H1 (cell line): ENCODE measurements at regions not wholly inside any gene's neighbourhood (a gene's known extent, or its start where the extent isn't known, plus 50 kb on each side); places are given as distances from the start of the nearest gene placed in this dataset.
"Not testable (repeated sequence)": the region's sequence is repeated elsewhere in the genome, so short reads cannot be mapped to it uniquely, and the experiment has no call there.

Source experiments
- CTCF ChIA-PET: fragments of 300-600 bp; sonication (Branson Sonifier 250); formaldehyde crosslinking; loops from one replicate; lab custom pipeline; 2021; ENCODE audit not compliant: partially characterized antibody; lab: Charles Lee
- POLR2A ChIA-PET: fragments of 300-600 bp; sonication (Branson Sonifier 250); formaldehyde crosslinking; loops from one replicate; lab custom pipeline; 2021; ENCODE audit warnings: inconsistent platforms; ENCODE audit not compliant: partially characterized antibody; lab: Charles Lee
- DNase-seq, 2 experiments: peaks; one replicate each; pipeline versions ENCODE4 v3.0.0 to v3.0.0-alpha.2; 2010 to 2022; ENCODE audit warnings: low spot score in 2 of 2, low read depth in 1 of 2, mixed read lengths in 1 of 2
- FAIRE-seq: peaks from 2 replicates; lab custom pipeline; 2011; peaks lifted over from hg19 to GRCh38; lab: Jason Lieb, UNC
- H2AFZ ChIP-seq: 2 replicates; pipeline ENCODE4 v1.8.1; 2012; ENCODE audit warnings: low read length, inconsistent platforms
- H2AK5ac ChIP-seq: 2 replicates; pipeline ENCODE4 v1.6.1; 2013; ENCODE audit warnings: low read depth, low read length
- H2BK120ac ChIP-seq: replicated peaks from 2 replicates; pipeline ENCODE3; 2013; ENCODE audit warnings: low read depth, low read length, inconsistent platforms
- H2BK12ac ChIP-seq: 2 replicates; pipeline ENCODE4 v1.6.1; 2013; ENCODE audit warnings: low read depth, low read length
- H2BK15ac ChIP-seq: 2 replicates; pipeline ENCODE4 v1.6.1; 2013; ENCODE audit warnings: low read length
- H2BK20ac ChIP-seq: 2 replicates; pipeline ENCODE4 v1.6.1; 2013; ENCODE audit warnings: low read length
- H2BK5ac ChIP-seq: 2 replicates; pipeline ENCODE4 v1.6.1; 2013; ENCODE audit warnings: low read depth, low read length
- H3K14ac ChIP-seq: 2 replicates; pipeline ENCODE4 v1.6.1; 2013; ENCODE audit warnings: inconsistent platforms; ENCODE audit not compliant: insufficient read length
- H3K18ac ChIP-seq: 2 replicates; pipeline ENCODE4 v1.6.1; 2013; ENCODE audit warnings: low read length; ENCODE audit errors: extremely low read depth
- H3K23ac ChIP-seq: 2 replicates; pipeline ENCODE4 v1.6.1; 2013; ENCODE audit warnings: inconsistent platforms; ENCODE audit not compliant: insufficient read length
- H3K23me2 ChIP-seq: 2 replicates; pipeline ENCODE4 v1.6.1; 2013; ENCODE audit warnings: low read depth, low read length
- H3K27ac ChIP-seq: 2 replicates; pipeline ENCODE4 v1.6.1; 2011; ENCODE audit warnings: low read depth, low read length, inconsistent platforms
- H3K27me3 ChIP-seq, 4 experiments: replicated peaks in 1 of 4; 1 replicate in 1 of 4; 2 replicates in 3 of 4; pipeline versions ENCODE4 v1.6.1 to v1.8.1; 2011 to 2013; ENCODE audit warnings: low read length in 3 of 4, mild to moderate bottlenecking in 3 of 4, inconsistent platforms in 2 of 4, mixed read lengths in 2 of 4, moderate library complexity in 1 of 4; ENCODE audit not compliant: control insufficient read depth in 3 of 4, insufficient read depth in 3 of 4; ENCODE audit errors: extremely low read depth in 1 of 4
- H3K36me3 ChIP-seq, 4 experiments: 2 replicates each; pipeline versions ENCODE4 v1.6.1 to v1.8.1; 2011 to 2013; ENCODE audit warnings: mild to moderate bottlenecking in 4 of 4, low read length in 3 of 4, moderate library complexity in 2 of 4, control low read depth in 1 of 4, inconsistent platforms in 1 of 4; ENCODE audit not compliant: insufficient read depth in 4 of 4, control insufficient read depth in 2 of 4
- H3K4ac ChIP-seq: replicated peaks from 2 replicates; pipeline ENCODE3; 2013; ENCODE audit warnings: low read length, low read depth, mixed read lengths, inconsistent platforms; ENCODE audit not compliant: insufficient read length
- H3K4me1 ChIP-seq, 4 experiments: replicated peaks in 1 of 4; 1 replicate in 1 of 4; 2 replicates in 3 of 4; pipeline versions ENCODE4 v1.6.1 to v1.8.1; 2011 to 2013; ENCODE audit warnings: low read length in 3 of 4, inconsistent platforms in 2 of 4, mixed read lengths in 1 of 4; ENCODE audit not compliant: insufficient read depth in 4 of 4, control insufficient read depth in 3 of 4
- H3K4me2 ChIP-seq, 2 experiments: 2 replicates each; pipeline versions ENCODE4 v1.6.1 to v1.8.1; 2011 to 2013; ENCODE audit warnings: low read depth in 2 of 2, low read length in 2 of 2, control low read depth in 1 of 2, inconsistent platforms in 1 of 2, mild to moderate bottlenecking in 1 of 2; ENCODE audit not compliant: insufficient read depth in 1 of 2
- H3K4me3 ChIP-seq, 4 experiments: fragments of 200-600, 300-600 bp in 1 of 4; sonication (generic), shearing (Covaris generic), sonication (Bioruptor Twin) in 1 of 4; 2 replicates each; pipeline versions ENCODE4 v1.5.1 to v1.8.1; 2011 to 2016; ENCODE audit warnings: low read length in 4 of 4, low read depth in 3 of 4, control low read depth in 2 of 4, inconsistent platforms in 2 of 4, mild to moderate bottlenecking in 2 of 4, mixed read lengths in 1 of 4, moderate library complexity in 1 of 4; ENCODE audit not compliant: insufficient read depth in 2 of 4; ENCODE audit errors: extremely low read depth in 1 of 4
- H3K56ac ChIP-seq: replicated peaks from 2 replicates; pipeline ENCODE3; 2013; ENCODE audit warnings: low read depth, mild to moderate bottlenecking, mixed read lengths, low read length, inconsistent platforms; ENCODE audit not compliant: insufficient read length
- H3K79me1 ChIP-seq: 2 replicates; pipeline ENCODE4 v1.6.1; 2013; ENCODE audit warnings: low read depth, low read length, control low read depth
- H3K79me2 ChIP-seq, 2 experiments: 2 replicates each; pipeline versions ENCODE4 v1.6.1 to v1.8.1; 2012 to 2013; ENCODE audit warnings: low read length in 2 of 2, mild to moderate bottlenecking in 2 of 2, inconsistent platforms in 1 of 2; ENCODE audit not compliant: insufficient read depth in 2 of 2, control insufficient read depth in 1 of 2
- H3K9ac ChIP-seq, 4 experiments: replicated peaks in 1 of 4; 1 replicate in 1 of 4; 2 replicates in 3 of 4; pipeline versions ENCODE4 v1.6.1 to v1.8.1; 2011 to 2013; ENCODE audit warnings: low read depth in 3 of 4, low read length in 3 of 4, control low read depth in 2 of 4, mild to moderate bottlenecking in 2 of 4, moderate library complexity in 2 of 4, inconsistent platforms in 1 of 4; ENCODE audit errors: extremely low read depth in 1 of 4
- H3K9me3 ChIP-seq, 2 experiments: 2 replicates each; pipeline versions ENCODE4 v1.6.1 to v1.8.1; 2012 to 2013; ENCODE audit warnings: mild to moderate bottlenecking in 2 of 2, moderate library complexity in 2 of 2, control low read depth in 1 of 2, inconsistent platforms in 1 of 2, low read depth in 1 of 2, low read length in 1 of 2, mixed read lengths in 1 of 2; ENCODE audit not compliant: insufficient read depth in 2 of 2
- H4K20me1 ChIP-seq, 2 experiments: replicated peaks in 1 of 2; 2 replicates each; pipeline versions ENCODE3 to v1.8.1; 2011 to 2013; ENCODE audit warnings: inconsistent platforms in 2 of 2, low read length in 2 of 2, mild to moderate bottlenecking in 1 of 2; ENCODE audit not compliant: insufficient read depth in 2 of 2, control insufficient read depth in 1 of 2
- H4K5ac ChIP-seq: 2 replicates; pipeline ENCODE4 v1.6.1; 2013; ENCODE audit warnings: low read length, low read depth, mixed read lengths, inconsistent platforms; ENCODE audit not compliant: insufficient read length
- H4K8ac ChIP-seq: 2 replicates; pipeline ENCODE4 v1.8.0; 2013; ENCODE audit warnings: mild to moderate bottlenecking, moderate library complexity, low read length, inconsistent platforms; ENCODE audit not compliant: insufficient read depth; ENCODE audit errors: extremely low read depth
- H4K91ac ChIP-seq: replicated peaks from 2 replicates; pipeline ENCODE3; 2013; ENCODE audit warnings: low read length, mixed read lengths, inconsistent platforms; ENCODE audit not compliant: insufficient read length
- WGBS, 2 experiments: shearing (Covaris generic) in 1 of 2; methylation state at CpG; one replicate each; pipeline versions ENCODE4 v1.1.6 to v1.1.7; 2013 to 2015; ENCODE audit warnings: low lambda C conversion rate in 2 of 2, mixed read lengths in 2 of 2, inconsistent platforms in 1 of 2, low coverage in 1 of 2, missing lambda C conversion rate in 1 of 2; ENCODE audit not compliant: insufficient replicate concordance in 2 of 2, insufficient coverage in 1 of 2, insufficient read length in 1 of 2; ENCODE audit errors: extremely low coverage in 1 of 2, missing lambda C conversion rate in 1 of 2; 5-methylcytosine and 5-hydroxymethylcytosine counted together

DNA sequence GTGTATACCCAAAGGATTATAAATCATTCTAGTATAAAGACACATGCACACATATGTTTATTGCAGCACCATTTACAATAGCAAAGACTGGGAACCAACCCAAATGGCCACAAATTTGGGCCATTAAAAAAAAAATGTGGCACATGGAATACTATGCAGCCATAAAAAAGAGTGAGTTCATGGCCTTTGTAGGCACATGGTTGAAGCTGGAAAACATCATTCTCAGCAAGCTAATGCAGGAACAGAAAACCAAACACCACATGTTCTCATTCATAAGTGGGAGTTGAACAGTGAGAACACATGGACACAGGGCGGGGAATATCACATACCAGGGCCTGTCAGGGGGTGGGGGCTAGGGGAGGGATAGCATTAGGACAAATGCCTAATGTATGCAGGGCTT is 322.3 kb upstream of the SLC16A7 start:
- H3K79me2 ChIP-seq, H3K9me3 ChIP-seq, FAIRE-seq, H3K4ac ChIP-seq, H4K5ac ChIP-seq, DNase-seq, CTCF ChIA-PET, H2AFZ ChIP-seq, H3K79me1 ChIP-seq, H4K20me1 ChIP-seq, H3K4me3 ChIP-seq, H4K91ac ChIP-seq, H3K4me1 ChIP-seq, H3K9ac ChIP-seq, H2BK20ac ChIP-seq, H3K14ac ChIP-seq, H2BK120ac ChIP-seq, H3K4me2 ChIP-seq, H3K56ac ChIP-seq, H3K27me3 ChIP-seq, H2AK5ac ChIP-seq, H2BK12ac ChIP-seq, H4K8ac ChIP-seq, H3K27ac ChIP-seq, H2BK5ac ChIP-seq, H3K18ac ChIP-seq, POLR2A ChIA-PET, H2BK15ac ChIP-seq, H3K36me3 ChIP-seq, H3K23me2 ChIP-seq, H3K23ac ChIP-seq: not testable (repeated sequence)
- WGBS, 2 experiments, result 100% methylated on average over 1 of the region's 1 CpG; no CpG with 5 or more reads in 1 of the 2 experiments
